ENCODE measurements at regions not wholly inside any gene's neighbourhood (a gene's known extent, or its start where the extent isn't known, plus 50 kb on each side); places are given as distances from the start of the nearest gene placed in this dataset.
"Not testable (repeated sequence)": the region's sequence is repeated elsewhere in the genome, so short reads cannot be mapped to it uniquely, and the experiment has no call there.

DNA sequence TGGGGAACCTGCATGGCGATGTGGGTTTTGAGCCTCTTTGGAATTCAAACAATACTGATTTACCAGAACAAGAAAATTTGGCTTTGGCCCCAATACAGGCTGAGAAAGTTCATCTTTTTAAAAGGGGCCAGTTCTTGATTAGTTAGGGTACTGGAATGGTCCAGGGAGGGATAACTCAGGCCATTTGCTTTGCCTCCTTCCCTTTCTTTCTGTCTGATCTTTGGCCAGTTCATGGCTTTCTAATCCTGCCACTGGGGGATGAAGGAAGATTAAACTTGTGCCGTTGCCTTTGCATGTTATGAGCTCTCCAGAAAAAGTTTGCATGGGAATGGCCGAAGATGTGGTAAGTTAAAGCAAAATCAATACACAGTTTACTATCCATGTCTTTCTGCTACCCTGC lies 78.4 kb downstream of the ADAMTS15 start:
- no peaks in the 10 kb centered on the region for H3K4me1 Mint-ChIP-seq
- no peak overlapping the region for H3K4me3 Mint-ChIP-seq
- no peaks in the 10 kb centered on the region for H3K36me3 Mint-ChIP-seq
- no peaks in the 10 kb centered on the region for H3K9me3 Mint-ChIP-seq
- no peaks in the 10 kb centered on the region for H3K27me3 Mint-ChIP-seq
- H3K27ac Mint-ChIP-seq, result no peak overlapping the region

DNA sequence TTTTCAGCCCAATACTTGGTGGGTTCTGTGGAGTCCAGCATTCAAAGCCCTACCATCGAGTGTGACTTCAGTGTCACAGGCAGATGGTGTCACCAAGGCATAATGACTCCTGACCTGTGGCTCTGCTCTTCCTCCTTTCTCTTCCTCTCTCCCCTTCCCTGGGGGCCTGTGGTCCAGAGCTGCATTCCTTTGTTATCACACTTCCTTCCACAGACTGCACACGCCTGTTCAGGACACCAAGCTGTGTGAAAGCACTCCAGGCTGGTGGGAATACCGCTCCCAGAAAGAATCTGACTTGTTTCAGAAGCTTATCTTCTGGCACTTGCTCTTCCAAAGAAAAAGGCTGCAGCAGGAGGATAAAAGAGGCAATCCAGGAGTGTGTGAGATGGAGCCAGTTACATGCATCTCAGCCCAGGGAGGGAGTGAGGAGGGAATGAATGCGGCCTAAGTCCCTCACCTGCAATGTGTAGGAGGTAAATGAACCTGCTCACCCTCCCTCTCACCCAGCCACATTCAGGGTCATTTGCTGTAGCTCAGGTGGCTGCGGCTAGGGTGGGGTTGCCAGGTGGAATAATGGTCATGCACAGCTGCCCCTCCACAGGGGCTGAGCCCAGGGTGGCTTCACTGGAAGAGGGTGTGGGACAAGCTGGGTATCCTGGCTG lies 79.3 kb downstream of the ADAMTS15 start:
- Mint-ChIP-seq H3K4me3 (no peak overlapping the region), H3K27ac (peak overlapping the region; percentile 16), H3K9me3 (no peaks in the 10 kb centered on the region), H3K27me3 (no peaks in the 10 kb centered on the region), H3K4me1 (no peaks in the 10 kb centered on the region), H3K36me3 (no peaks in the 10 kb centered on the region)

DNA sequence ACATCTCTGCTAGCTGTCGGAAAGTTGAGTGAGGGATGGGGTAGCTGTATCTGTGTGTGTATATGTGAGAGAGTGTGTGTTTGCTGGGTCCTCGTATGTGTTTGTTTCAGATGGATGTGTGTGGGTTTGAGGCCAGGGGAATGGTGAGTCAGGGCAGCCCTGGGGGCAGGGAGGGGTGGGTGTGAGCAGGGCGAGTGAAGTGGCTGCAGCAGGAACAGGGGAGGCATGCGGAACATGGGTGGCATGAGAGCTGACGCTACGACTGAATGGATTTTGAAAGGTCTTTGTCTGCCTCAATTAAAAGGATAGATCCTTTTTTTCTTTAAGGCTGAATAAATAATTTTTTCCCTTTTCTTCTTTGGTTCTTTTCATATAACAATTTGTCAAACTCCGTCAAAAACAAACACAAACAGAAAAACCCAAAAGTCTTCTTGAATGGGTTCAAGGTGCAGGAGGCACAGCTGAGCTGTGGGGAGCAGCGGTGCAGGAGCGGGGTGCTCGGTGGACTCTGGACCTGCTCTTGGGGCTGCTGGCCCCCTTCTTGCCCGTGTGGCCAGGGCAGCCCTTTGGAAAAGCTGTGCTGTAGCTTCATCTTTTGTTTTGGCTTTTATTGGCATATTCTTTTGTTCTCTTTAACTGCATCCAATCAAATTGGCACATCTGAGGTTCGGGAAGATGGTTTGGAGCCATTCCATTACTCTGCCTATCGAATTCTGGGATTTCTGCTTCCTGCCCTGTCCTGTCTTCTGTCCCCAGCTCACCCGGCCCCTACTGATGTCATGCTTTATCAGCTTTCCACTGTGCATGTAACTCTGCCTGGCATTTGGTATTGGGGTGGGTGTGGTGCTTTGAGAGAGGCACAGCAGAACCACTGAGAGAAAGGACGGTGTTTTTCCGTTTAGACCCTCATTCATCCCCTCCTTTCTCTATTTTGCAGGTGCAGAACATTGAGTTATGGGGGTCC lies 80.1 kb downstream of the ADAMTS15 start:
- Mint-ChIP-seq H3K27ac (peak overlapping the region; percentile 16), H3K4me1 (no peaks in the 10 kb centered on the region), H3K9me3 (no peaks in the 10 kb centered on the region), H3K27me3 (no peaks in the 10 kb centered on the region), H3K36me3 (no peaks in the 10 kb centered on the region), H3K4me3 (no peak overlapping the region)

DNA sequence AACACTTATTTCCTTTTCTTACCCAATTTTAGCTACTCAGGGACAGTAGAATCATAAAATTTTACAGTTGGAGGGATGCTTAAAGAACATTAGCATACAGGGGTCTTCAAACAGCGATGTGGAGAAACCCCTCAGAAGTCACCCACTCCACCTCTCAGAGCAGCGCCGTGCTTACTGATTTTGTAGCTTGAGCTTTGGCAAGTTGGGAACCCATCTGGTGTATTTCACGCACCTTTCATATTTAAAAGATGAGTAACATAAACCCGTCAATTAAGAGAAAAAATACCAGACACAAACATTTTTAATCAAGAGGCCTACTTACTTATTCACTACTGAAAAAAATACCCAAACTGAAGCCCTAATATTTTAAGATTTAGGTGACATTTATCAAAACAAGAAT lies 80.9 kb downstream of the ADAMTS15 start:
- no peak overlapping the region for H3K4me3 Mint-ChIP-seq

DNA sequence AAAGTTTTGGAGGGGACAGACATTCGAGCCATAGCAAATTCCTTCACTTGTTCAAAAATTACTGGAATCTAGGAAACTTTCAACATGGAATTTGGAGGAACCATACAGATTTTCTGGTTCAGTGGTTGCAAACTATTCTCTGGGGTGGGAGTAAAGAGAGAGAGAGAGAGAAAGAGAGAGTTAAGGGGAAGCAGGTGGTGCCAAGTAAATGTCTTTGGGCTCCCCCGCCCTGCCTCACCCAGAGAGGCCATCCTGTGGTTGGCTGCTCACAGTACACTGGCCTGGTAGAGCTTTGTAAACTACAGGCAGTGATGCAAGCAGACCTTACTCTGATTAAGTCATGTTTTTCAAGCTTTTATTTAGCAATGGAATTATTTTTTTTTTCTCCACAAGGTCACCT lies 82.6 kb downstream of the ADAMTS15 start:
- no peak overlapping the region for H3K27ac Mint-ChIP-seq
- H3K9me3 Mint-ChIP-seq, result no peaks in the 10 kb centered on the region
- H3K4me3 Mint-ChIP-seq, result no peak overlapping the region
- peaks cover 3% of the 10 kb centered on the region for H3K27me3 Mint-ChIP-seq
- no peaks in the 10 kb centered on the region for H3K36me3 Mint-ChIP-seq
- H3K4me1 Mint-ChIP-seq, result no peaks in the 10 kb centered on the region

More for the DNA sequence above, 80.9 kb downstream of the ADAMTS15 start:
- Mint-ChIP-seq H3K27me3 (peaks cover 2% of the 10 kb centered on the region), H3K36me3 (no peaks in the 10 kb centered on the region), H3K4me1 (no peaks in the 10 kb centered on the region), H3K27ac (no peak overlapping the region), H3K9me3 (no peaks in the 10 kb centered on the region)

DNA sequence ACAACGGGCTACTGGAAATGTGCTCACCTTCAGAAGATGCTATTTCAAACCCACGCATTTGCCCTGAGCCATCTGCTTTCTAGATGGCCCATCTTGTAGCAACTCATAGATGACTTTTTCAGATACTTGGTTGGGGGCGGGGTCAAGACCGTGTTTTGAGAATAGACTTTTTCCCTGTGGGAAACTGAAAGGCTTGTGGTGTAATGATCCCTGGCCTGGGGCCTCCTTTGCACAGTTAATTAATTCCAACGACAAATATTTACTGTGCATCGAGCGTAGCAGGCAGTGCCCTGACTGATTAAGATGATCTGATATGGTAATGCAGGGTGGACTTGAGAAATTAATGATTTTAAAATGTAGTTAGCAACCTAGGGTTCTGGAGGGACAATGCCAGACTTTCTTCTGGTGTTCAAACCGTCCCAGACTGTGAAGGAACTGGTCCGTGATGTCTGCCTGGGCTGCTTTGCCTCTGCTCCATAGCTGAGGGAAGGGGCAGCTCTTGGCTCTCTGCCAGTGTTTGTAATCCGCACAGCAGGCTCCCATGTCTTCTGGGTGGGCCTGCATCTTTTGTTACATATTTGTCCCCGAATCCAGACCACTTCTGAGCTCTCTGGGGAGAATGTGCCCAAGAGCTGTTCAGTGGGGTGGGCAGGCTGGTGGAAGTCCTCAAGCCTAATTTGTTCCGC lies 84.8 kb downstream of the ADAMTS15 start:
- H3K27ac Mint-ChIP-seq, result no peak overlapping the region
- H3K36me3 Mint-ChIP-seq, result no peaks in the 10 kb centered on the region
- no peak overlapping the region for H3K4me3 Mint-ChIP-seq
- H3K4me1 Mint-ChIP-seq, result no peaks in the 10 kb centered on the region
- H3K9me3 Mint-ChIP-seq, result no peaks in the 10 kb centered on the region
- peaks cover 3% of the 10 kb centered on the region for H3K27me3 Mint-ChIP-seq

DNA sequence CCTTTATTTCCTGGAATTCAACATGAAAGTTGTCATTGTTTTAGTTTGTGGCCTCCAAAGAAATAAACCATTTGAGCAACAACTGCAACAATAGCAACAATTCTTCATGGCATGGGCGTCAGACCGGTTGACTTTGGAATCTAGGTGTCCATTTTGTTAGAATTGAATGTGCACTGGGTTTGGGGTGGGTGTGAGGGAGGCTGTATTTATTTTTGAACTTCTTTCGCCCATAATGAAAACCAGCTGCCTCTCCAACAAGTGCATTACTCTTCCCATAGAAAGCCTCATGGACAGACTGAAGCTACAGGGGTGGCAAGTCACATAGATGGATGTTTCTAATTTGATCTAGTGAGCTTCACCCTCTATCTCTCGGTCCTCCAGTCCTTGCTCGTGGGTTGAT lies 85.4 kb downstream of the ADAMTS15 start:
- peaks cover 5% of the 10 kb centered on the region for H3K27me3 Mint-ChIP-seq
- no peak overlapping the region for H3K27ac Mint-ChIP-seq
- no peaks in the 10 kb centered on the region for H3K36me3 Mint-ChIP-seq
- H3K4me1 Mint-ChIP-seq, result no peaks in the 10 kb centered on the region
- no peak overlapping the region for H3K4me3 Mint-ChIP-seq
- no peaks in the 10 kb centered on the region for H3K9me3 Mint-ChIP-seq

DNA sequence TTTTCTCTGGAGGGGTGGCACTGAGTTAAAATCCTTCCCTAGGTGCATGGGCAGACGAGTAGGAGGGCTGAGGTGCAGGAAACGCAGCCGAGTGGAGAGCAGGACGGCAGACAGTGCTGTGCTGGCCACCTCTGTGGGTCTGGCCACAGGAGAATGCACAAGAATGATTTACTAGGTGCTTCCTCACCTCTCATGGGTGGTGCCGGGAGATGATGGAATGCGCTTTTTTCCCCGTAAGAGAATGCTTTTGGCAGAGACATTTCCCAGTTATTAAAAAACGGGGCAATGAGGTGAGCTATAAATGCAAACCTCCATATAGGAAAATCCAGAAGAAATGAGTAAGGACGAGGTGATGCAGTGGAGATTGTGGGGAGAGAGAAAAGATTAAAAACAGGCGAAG lies 86.1 kb downstream of the ADAMTS15 start:
- H3K27ac Mint-ChIP-seq, result no peak overlapping the region
- H3K36me3 Mint-ChIP-seq, result no peaks in the 10 kb centered on the region
- no peak overlapping the region for H3K4me3 Mint-ChIP-seq
- H3K4me1 Mint-ChIP-seq, result no peaks in the 10 kb centered on the region
- peaks cover 5% of the 10 kb centered on the region for H3K27me3 Mint-ChIP-seq
- no peaks in the 10 kb centered on the region for H3K9me3 Mint-ChIP-seq

DNA sequence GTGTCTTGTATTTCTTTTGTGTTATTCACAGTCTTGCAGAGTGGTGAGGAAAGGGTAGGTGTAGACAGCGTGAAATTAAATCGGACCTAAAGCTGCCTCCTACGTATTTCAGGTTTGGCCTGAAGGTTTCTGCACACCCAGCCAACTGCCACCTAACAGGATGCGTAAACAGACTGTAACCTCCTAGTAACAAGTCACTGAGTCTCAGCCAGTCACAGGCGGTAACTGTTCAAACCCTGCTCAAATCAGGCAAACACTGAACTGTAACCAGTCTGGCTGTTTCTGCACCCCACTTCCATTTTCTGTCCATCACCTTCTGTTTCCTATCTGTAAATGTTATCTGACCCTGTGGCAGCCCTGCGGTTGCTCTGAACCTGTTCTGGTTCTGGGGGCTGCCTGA lies 87.1 kb downstream of the ADAMTS15 start:
- Mint-ChIP-seq H3K4me3 (no peak overlapping the region), H3K27ac (no peak overlapping the region), H3K27me3 (peaks cover 5% of the 10 kb centered on the region), H3K9me3 (no peaks in the 10 kb centered on the region), H3K36me3 (no peaks in the 10 kb centered on the region), H3K4me1 (no peaks in the 10 kb centered on the region)

DNA sequence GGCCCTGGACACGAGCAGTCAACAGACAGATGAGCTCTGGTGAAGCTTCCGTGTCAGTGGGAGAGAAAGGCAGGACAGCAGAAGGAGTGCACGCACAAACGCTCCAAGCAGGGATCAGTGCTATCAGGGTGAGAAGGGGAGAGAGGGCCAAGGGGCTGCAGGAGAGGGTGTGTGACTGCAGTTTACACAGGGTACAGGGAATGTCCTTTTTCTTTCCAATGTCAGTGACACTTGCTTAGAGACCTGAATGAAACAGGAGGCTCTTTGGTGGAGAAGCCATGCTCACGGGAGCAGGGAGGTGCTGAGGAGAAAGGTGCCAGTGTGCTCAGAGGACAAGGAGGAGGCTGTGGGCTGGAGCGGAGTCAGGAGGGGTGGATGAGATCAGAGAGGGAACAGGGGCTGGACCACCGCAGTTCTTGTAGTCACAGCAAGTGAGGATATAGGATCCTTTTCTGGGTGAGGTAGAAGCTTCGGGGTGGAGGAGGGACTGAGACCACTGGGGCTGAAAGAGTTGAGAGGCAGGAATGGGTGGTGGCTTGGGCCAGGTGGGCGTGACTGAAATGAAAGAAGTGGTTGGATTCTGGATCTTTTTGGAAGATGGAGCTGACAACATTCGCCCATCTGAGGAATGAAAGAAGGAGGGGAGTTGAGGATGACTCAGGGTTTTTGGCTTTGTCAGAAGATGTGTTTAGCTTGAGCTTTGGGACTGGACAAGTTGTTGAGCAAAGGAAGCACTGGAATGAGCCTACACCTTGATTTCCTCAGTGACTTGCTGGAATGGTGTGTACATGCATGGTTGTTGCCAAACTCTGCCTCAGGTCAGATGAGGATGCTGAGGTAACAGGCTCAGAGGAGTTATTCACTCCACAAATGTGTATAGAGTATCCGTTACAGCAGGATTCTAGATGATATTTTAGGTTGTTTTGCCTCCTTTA lies 87.9 kb downstream of the ADAMTS15 start:
- Mint-ChIP-seq H3K27ac (no peak overlapping the region), H3K4me3 (no peak overlapping the region), H3K36me3 (no peaks in the 10 kb centered on the region), H3K9me3 (no peaks in the 10 kb centered on the region), H3K27me3 (peaks cover 6% of the 10 kb centered on the region), H3K4me1 (no peaks in the 10 kb centered on the region)

DNA sequence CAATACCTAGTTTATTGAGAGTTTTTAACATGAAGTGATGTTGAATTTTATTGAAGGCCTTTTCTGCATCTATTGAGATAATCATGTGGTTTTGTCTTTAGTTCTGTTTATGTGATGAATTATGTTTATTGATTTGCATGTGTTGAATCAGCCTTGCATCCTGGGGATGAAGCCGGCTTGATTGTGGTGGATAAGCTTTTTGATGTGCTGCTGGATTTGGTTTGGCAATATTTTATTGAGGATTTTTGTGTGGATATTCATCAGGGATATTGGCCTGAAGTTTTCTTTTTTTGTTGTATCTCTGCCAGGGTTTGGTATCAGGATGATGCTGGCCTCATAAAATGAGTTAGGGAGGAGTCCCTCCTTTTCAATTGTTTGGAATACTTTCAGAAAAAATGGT lies 91.2 kb downstream of the ADAMTS15 start:
- not testable (repeated sequence) for H3K27me3 Mint-ChIP-seq, H3K4me1 Mint-ChIP-seq

DNA sequence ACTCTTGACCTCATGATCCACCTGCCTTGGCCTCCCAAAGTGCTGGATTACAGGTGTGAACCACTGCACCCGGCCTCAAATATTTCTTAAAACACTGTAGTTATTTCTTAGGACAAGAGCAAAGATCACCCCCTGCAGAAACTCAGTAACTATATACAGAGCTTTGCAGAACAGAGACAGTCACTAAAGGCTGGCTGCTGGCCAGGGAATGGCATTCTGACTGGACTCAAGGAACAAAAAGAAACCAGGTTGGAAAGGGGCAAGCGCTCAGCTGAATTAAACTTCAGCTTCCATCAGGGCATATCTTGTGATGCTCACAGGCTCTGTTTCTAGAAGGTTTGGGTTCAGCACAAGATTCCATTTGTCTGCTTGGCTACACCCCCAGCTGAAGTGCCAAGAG lies 95.8 kb downstream of the ADAMTS15 start:
- no peaks in the 10 kb centered on the region for H3K4me1 Mint-ChIP-seq
- H3K9me3 Mint-ChIP-seq, result no peaks in the 10 kb centered on the region
- H3K4me3 Mint-ChIP-seq, result no peak overlapping the region
- H3K27ac Mint-ChIP-seq, result no peak overlapping the region
- H3K36me3 Mint-ChIP-seq, result no peaks in the 10 kb centered on the region
- H3K27me3 Mint-ChIP-seq, result peaks cover 9% of the 10 kb centered on the region

More for the DNA sequence above, 91.2 kb downstream of the ADAMTS15 start:
- H3K4me3 Mint-ChIP-seq, H3K27ac Mint-ChIP-seq, H3K9me3 Mint-ChIP-seq, H3K36me3 Mint-ChIP-seq: not testable (repeated sequence)

DNA sequence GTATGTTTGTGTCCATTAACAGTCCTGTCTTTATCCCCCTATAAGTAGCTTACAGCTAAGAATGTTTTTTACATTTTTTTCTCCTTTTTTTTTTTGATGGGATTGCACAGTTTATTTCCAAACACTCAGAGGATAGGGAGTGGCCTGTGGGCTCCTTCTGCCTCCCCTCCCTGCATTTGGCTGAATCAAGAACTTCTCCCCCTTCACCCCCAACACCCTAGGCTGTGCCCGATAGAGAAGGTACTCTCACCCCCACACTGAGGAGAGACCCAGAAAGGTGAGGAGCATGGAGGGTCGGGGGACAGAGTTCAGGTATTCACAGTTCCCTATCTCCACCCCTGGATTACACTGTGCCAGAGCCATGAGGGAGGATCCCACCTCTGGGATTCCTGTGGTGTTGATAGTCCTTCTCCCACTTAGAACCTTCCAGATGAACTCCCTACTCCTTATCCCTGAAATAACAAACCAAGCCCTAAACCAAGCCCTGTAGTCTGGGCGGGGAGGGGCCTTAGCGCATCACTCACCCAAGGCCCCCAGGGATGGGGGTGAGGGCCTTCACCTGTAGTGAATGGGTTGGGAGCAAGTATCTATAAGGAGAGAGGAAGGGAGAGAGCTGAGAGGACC lies 97.1 kb downstream of the ADAMTS15 start:
- H3K4me3 Mint-ChIP-seq, result no peak overlapping the region
- no peaks in the 10 kb centered on the region for H3K4me1 Mint-ChIP-seq
- no peak overlapping the region for H3K27ac Mint-ChIP-seq
- H3K9me3 Mint-ChIP-seq, result no peaks in the 10 kb centered on the region
- no peaks in the 10 kb centered on the region for H3K36me3 Mint-ChIP-seq
- peaks cover 9% of the 10 kb centered on the region for H3K27me3 Mint-ChIP-seq

DNA sequence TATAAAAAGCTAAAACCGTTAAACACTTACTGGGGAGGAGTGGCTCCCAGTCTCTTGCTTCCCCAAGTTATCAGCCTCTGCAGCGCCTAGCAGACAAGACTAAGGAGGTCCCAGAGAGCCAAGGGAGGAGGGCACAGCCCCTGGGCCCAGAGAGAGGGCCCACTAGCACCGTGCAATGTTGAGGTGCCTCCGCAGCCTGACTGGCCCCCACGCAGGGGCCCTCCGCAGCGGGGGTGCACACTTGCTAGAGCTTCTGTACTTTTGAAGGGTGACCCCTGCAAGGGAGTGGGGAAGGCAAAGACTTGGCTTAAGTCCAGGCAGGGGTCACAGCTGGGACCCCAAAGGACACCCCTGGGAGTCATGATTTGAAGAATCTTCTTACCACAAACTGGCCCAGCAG lies 98.0 kb downstream of the ADAMTS15 start:
- no peak overlapping the region for H3K27ac Mint-ChIP-seq
- no peaks in the 10 kb centered on the region for H3K36me3 Mint-ChIP-seq
- no peak overlapping the region for H3K4me3 Mint-ChIP-seq
- no peaks in the 10 kb centered on the region for H3K9me3 Mint-ChIP-seq
- peaks cover 8% of the 10 kb centered on the region for H3K27me3 Mint-ChIP-seq
- H3K4me1 Mint-ChIP-seq, result no peaks in the 10 kb centered on the region
